ENCODE measurements at regions not wholly inside any gene's neighbourhood (a gene's known extent, or its start where the extent isn't known, plus 50 kb on each side); places are given as distances from the start of the nearest gene placed in this dataset.

GRCh38 chr2:200150411-200151086 lies 155.9 kb upstream of the SPATS2L start:
- Histone ChIP-seq H3K27ac (no peak overlapping the region), H3K4me3 (no peak overlapping the region)
- no peak for DNase-seq (ENCODE audit: low spot score)
- TF ChIP-seq CTCF (IDR thresholded peaks at IDR 0.05), result no peak

- no peak for DNase-seq (ENCODE audit: low spot score)
- TF ChIP-seq CTCF (IDR thresholded peaks at IDR 0.05), result no peak
- peak overlapping the region; percentile 55 for H3K4me3 ChIP-seq
- H3K27ac ChIP-seq, result no peak overlapping the region
Measured at GRCh38 chr2:200155652-200156051, 150.8 kb upstream of the SPATS2L start.

- no peak for DNase-seq (ENCODE audit: low spot score)
- Histone ChIP-seq H3K4me3 (peak overlapping the region; percentile 55), H3K27ac (no peak overlapping the region)
- TF ChIP-seq CTCF (IDR thresholded peaks at IDR 0.05), result no peak
Measured at GRCh38 chr2:200156166-200156835, 150.2 kb upstream of the SPATS2L start.

- H3K4me3 ChIP-seq, result no peak overlapping the region
- no peak overlapping the region for H3K27ac ChIP-seq
- no peak for TF ChIP-seq CTCF (IDR thresholded peaks at IDR 0.05)
- DNase-seq (ENCODE audit: low spot score), result no peak
Measured at GRCh38 chr2:200158647-200159356, 147.7 kb upstream of the SPATS2L start.

- Histone ChIP-seq H3K4me3 (no peak overlapping the region), H3K27ac (no peak overlapping the region)
- no peak for TF ChIP-seq CTCF (IDR thresholded peaks at IDR 0.05)
- DNase-seq (ENCODE audit: low spot score), result no peak
Measured at GRCh38 chr2:200159357-200159707, 147.2 kb upstream of the SPATS2L start.

- H3K4me3 ChIP-seq, result no peak overlapping the region
- DNase-seq (ENCODE audit: low spot score), result no peak
- TF ChIP-seq CTCF (IDR thresholded peaks at IDR 0.05), result no peak
Measured at GRCh38 chr2:200159829-200160781, 146.4 kb upstream of the SPATS2L start.

More at GRCh38 chr2:200159829-200160781, 146.4 kb upstream of the SPATS2L start:
- no peak overlapping the region for H3K27ac ChIP-seq
